PFSK-1 (cell line): ENCODE measurements at regions not wholly inside any gene's neighbourhood (a gene's known extent, or its start where the extent isn't known, plus 50 kb on each side); places are given as distances from the start of the nearest gene placed in this dataset.

Source experiments
- FOXP2 ChIP-seq: optimal IDR thresholded peaks from 2 replicates; pipeline ENCODE3; 2011; ENCODE audit warnings: borderline replicate concordance, control low read depth, inconsistent platforms; ENCODE audit not compliant: insufficient read depth; ENCODE audit errors: extremely low read length, extremely low read depth
- POLR2AphosphoS5 ChIP-seq: IDR thresholded peaks from 2 replicates; pipeline ENCODE4 v1.6.1; 2012; ENCODE audit warnings: low read depth, mild to moderate bottlenecking, control low read depth, low read length, moderate library complexity
- REST ChIP-seq, 2 experiments: IDR thresholded peaks; 2 replicates each; pipeline versions ENCODE4 v1.6.1 to v1.8.0; 2011 to 2012; ENCODE audit warnings: low read depth in 2 of 2, low read length in 2 of 2, control low read depth in 1 of 2, inconsistent platforms in 1 of 2, mild to moderate bottlenecking in 1 of 2, moderate library complexity in 1 of 2; ENCODE audit not compliant: insufficient read depth in 1 of 2
- SIN3A ChIP-seq: IDR thresholded peaks from 2 replicates; pipeline ENCODE4 v1.6.1; 2012; ENCODE audit warnings: mild to moderate bottlenecking, low read length, moderate library complexity, borderline replicate concordance; ENCODE audit not compliant: insufficient read depth
- TAF1 ChIP-seq: IDR thresholded peaks from 2 replicates; pipeline ENCODE4 v1.6.1; 2012; ENCODE audit warnings: low read length, control low read depth, borderline replicate concordance; ENCODE audit not compliant: insufficient read depth

- no peak for TF ChIP-seq POLR2AphosphoS5
- TF ChIP-seq TAF1: no peak
- no peak for TF ChIP-seq SIN3A
- no peak for TF ChIP-seq REST (IDR thresholded peaks at IDR 0.05; ENCODE audit: insufficient read depth in 1 of 2, low read depth in 2 of 2, low read length in 2 of 2)
- no peak for TF ChIP-seq FOXP2
Observed at GRCh38 chr14:98428483-98428994, 843.5 kb downstream of the BCL11B start.
